ENCODE measurements at regions not wholly inside any gene's neighbourhood (a gene's known extent, or its start where the extent isn't known, plus 50 kb on each side); places are given as distances from the start of the nearest gene placed in this dataset.

GRCh38 chr4:127165971-127166370, 466.8 kb upstream of the INTU start:
- no peak for ATAC-seq
- Mint-ChIP-seq H3K4me1 (ENCODE audit: low read depth in 2 of 2) (no peaks in the 10 kb centered on the region), H3K36me3 (no peaks in the 10 kb centered on the region), H3K9me3 (peaks cover 25% of the 10 kb centered on the region), H3K27ac (no peak overlapping the region), H3K4me3 (no peak overlapping the region), H3K27me3 (no peaks in the 10 kb centered on the region)
- no peak for DNase-seq (ENCODE audit: low spot score)

- no peak for ATAC-seq
- H3K27me3 Mint-ChIP-seq = no peaks in the 10 kb centered on the region
- no peak overlapping the region for H3K27ac Mint-ChIP-seq
- DNase-seq (ENCODE audit: low spot score) = no peak
- no peaks in the 10 kb centered on the region for H3K36me3 Mint-ChIP-seq
- peaks cover 23% of the 10 kb centered on the region for H3K9me3 Mint-ChIP-seq
- no peaks in the 10 kb centered on the region for H3K4me1 Mint-ChIP-seq (ENCODE audit: low read depth in 2 of 2)
- H3K4me3 Mint-ChIP-seq = no peak overlapping the region
These were observed 458.6 kb upstream of the INTU start for GRCh38 chr4:127174201-127174600.

GRCh38 chr4:127174616-127175015, 458.1 kb upstream of the INTU start:
- H3K27ac Mint-ChIP-seq = no peak overlapping the region
- H3K4me1 Mint-ChIP-seq (ENCODE audit: low read depth in 2 of 2) = no peaks in the 10 kb centered on the region
- no peaks in the 10 kb centered on the region for H3K27me3 Mint-ChIP-seq
- DNase-seq (ENCODE audit: low spot score) (no peak), ATAC-seq (no peak)
- H3K9me3 Mint-ChIP-seq = peaks cover 20% of the 10 kb centered on the region
- no peaks in the 10 kb centered on the region for H3K36me3 Mint-ChIP-seq
- no peak overlapping the region for H3K4me3 Mint-ChIP-seq

GRCh38 chr4:127179256-127180087, 453.3 kb upstream of the INTU start:
- Mint-ChIP-seq H3K27me3 (no peaks in the 10 kb centered on the region), H3K4me3 (no peak overlapping the region), H3K27ac (no peak overlapping the region), H3K4me1 (ENCODE audit: low read depth in 2 of 2) (no peaks in the 10 kb centered on the region), H3K9me3 (peaks cover 17% of the 10 kb centered on the region), H3K36me3 (peaks cover 4% of the 10 kb centered on the region)
- no peak for ATAC-seq
- no peak for DNase-seq (ENCODE audit: low spot score)

- peaks cover 4% of the 10 kb centered on the region for H3K36me3 Mint-ChIP-seq
- H3K27me3 Mint-ChIP-seq = no peaks in the 10 kb centered on the region
- no peak for ATAC-seq
- no peak for DNase-seq (ENCODE audit: low spot score)
- peaks cover 17% of the 10 kb centered on the region for H3K9me3 Mint-ChIP-seq
- no peak overlapping the region for H3K27ac Mint-ChIP-seq
- no peak overlapping the region for H3K4me3 Mint-ChIP-seq
- no peaks in the 10 kb centered on the region for H3K4me1 Mint-ChIP-seq (ENCODE audit: low read depth in 2 of 2)
These were observed 451.8 kb upstream of the INTU start for GRCh38 chr4:127181001-127181400.

- Mint-ChIP-seq H3K4me3 (no peak overlapping the region), H3K36me3 (peaks cover 4% of the 10 kb centered on the region), H3K27ac (no peak overlapping the region), H3K4me1 (ENCODE audit: low read depth in 2 of 2) (no peaks in the 10 kb centered on the region), H3K9me3 (peaks cover 17% of the 10 kb centered on the region), H3K27me3 (no peaks in the 10 kb centered on the region)
- no peak for DNase-seq (ENCODE audit: low spot score)
- no peak for ATAC-seq
These were observed 450.1 kb upstream of the INTU start for GRCh38 chr4:127182687-127183086.

- H3K4me3 Mint-ChIP-seq = no peak overlapping the region
- peaks cover 10% of the 10 kb centered on the region for H3K9me3 Mint-ChIP-seq
- no peaks in the 10 kb centered on the region for H3K27me3 Mint-ChIP-seq
- ATAC-seq (no peak), DNase-seq (ENCODE audit: low spot score) (no peak)
- H3K4me1 Mint-ChIP-seq (ENCODE audit: low read depth in 2 of 2) = no peaks in the 10 kb centered on the region
- H3K27ac Mint-ChIP-seq = no peak overlapping the region
- H3K36me3 Mint-ChIP-seq = peaks cover 2% of the 10 kb centered on the region
These were observed 443.9 kb upstream of the INTU start for GRCh38 chr4:127188847-127189246.

GRCh38 chr4:127194281-127194680, 438.5 kb upstream of the INTU start:
- ATAC-seq (no peak), DNase-seq (ENCODE audit: low spot score) (no peak)
- Mint-ChIP-seq H3K4me3 (no peak overlapping the region), H3K4me1 (ENCODE audit: low read depth in 2 of 2) (no peaks in the 10 kb centered on the region), H3K36me3 (peaks cover 4% of the 10 kb centered on the region), H3K27ac (no peak overlapping the region), H3K27me3 (no peaks in the 10 kb centered on the region), H3K9me3 (peaks cover 23% of the 10 kb centered on the region)

- Mint-ChIP-seq H3K27me3 (no peaks in the 10 kb centered on the region), H3K4me3 (no peak overlapping the region), H3K36me3 (peaks cover 4% of the 10 kb centered on the region), H3K9me3 (peaks cover 22% of the 10 kb centered on the region), H3K4me1 (ENCODE audit: low read depth in 2 of 2) (no peaks in the 10 kb centered on the region), H3K27ac (no peak overlapping the region)
- no peak for DNase-seq (ENCODE audit: low spot score)
- ATAC-seq = no peak
These were observed 436.0 kb upstream of the INTU start for GRCh38 chr4:127196655-127197352.

- no peaks in the 10 kb centered on the region for H3K27me3 Mint-ChIP-seq
- no peaks in the 10 kb centered on the region for H3K36me3 Mint-ChIP-seq
- H3K4me3 Mint-ChIP-seq = no peak overlapping the region
- peaks cover 16% of the 10 kb centered on the region for H3K9me3 Mint-ChIP-seq
- H3K27ac Mint-ChIP-seq = no peak overlapping the region
- no peaks in the 10 kb centered on the region for H3K4me1 Mint-ChIP-seq (ENCODE audit: low read depth in 2 of 2)
- DNase-seq (ENCODE audit: low spot score) (no peak), ATAC-seq (no peak)
These were observed 429.1 kb upstream of the INTU start for GRCh38 chr4:127203562-127204200.

- Mint-ChIP-seq H3K4me1 (ENCODE audit: low read depth in 2 of 2) (no peaks in the 10 kb centered on the region), H3K9me3 (peaks cover 18% of the 10 kb centered on the region), H3K27me3 (no peaks in the 10 kb centered on the region), H3K4me3 (no peak overlapping the region), H3K36me3 (no peaks in the 10 kb centered on the region), H3K27ac (no peak overlapping the region)
- DNase-seq (ENCODE audit: low spot score) (no peak), ATAC-seq (no peak)
These were observed 428.4 kb upstream of the INTU start for GRCh38 chr4:127204322-127204721.

GRCh38 chr4:127209580-127210095, 423.1 kb upstream of the INTU start:
- Mint-ChIP-seq H3K27ac (no peak overlapping the region), H3K36me3 (no peaks in the 10 kb centered on the region), H3K9me3 (peaks cover 21% of the 10 kb centered on the region), H3K27me3 (no peaks in the 10 kb centered on the region), H3K4me1 (ENCODE audit: low read depth in 2 of 2) (no peaks in the 10 kb centered on the region), H3K4me3 (no peak overlapping the region)
- ATAC-seq = no peak
- no peak for DNase-seq (ENCODE audit: low spot score)

GRCh38 chr4:127210893-127211649, 421.7 kb upstream of the INTU start:
- no peaks in the 10 kb centered on the region for H3K27me3 Mint-ChIP-seq
- H3K4me1 Mint-ChIP-seq (ENCODE audit: low read depth in 2 of 2) = no peaks in the 10 kb centered on the region
- no peak for DNase-seq (ENCODE audit: low spot score)
- no peaks in the 10 kb centered on the region for H3K36me3 Mint-ChIP-seq
- no peak for ATAC-seq
- H3K9me3 Mint-ChIP-seq = peaks cover 23% of the 10 kb centered on the region
- H3K27ac Mint-ChIP-seq = no peak overlapping the region
- no peak overlapping the region for H3K4me3 Mint-ChIP-seq

Data from natural killer cell treated with Interleukin-12 subunit alpha and Interleukin-12 subunit beta and Interleukin-15 and Interleukin-18, amount 100 ng/mL, for 72 hours (primary cell).